Hematopoietic multipotent progenitor cell treated with erythropoietin and hydrocortisone succinate and interleukin-3 and kit ligand, for 17 days (in vitro differentiated cells): ENCODE measurements at regions not wholly inside any gene's neighbourhood (a gene's known extent, or its start where the extent isn't known, plus 50 kb on each side); places are given as distances from the start of the nearest gene placed in this dataset.
"Not testable (repeated sequence)": the region's sequence is repeated elsewhere in the genome, so short reads cannot be mapped to it uniquely, and the experiment has no call there.

ENCODE experiments used
- DNase-seq: peaks from one replicate; pipeline ENCODE4 v3.0.0-alpha.2; 2015; ENCODE audit warnings: low spot score

- DNase-seq: no peak
Measured at GRCh38 chr1:91098299-91098906, 76.6 kb upstream of the ZNF644 start.

- not testable (repeated sequence) for DNase-seq
Measured at GRCh38 chr1:91095321-91095720, 73.5 kb upstream of the ZNF644 start.

DNA sequence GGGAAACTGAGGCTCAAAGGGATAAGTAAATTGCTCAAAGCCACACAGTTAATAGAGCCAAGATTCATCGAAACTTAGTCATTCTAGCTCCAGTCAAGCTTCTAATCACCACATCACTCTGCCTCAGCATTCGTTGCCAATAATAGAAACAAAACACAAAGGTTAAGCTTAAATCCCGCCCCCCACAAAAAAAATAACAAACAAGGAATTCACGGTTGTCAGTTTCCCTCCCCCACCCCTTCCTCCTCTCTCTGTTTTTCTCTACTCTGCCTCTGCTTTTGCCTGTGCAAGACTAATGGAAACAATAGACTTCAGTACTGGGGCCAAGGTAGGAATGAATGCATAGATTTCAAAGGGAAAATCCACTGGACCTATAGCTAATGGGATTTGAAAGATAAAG, 70.7 kb upstream of the ZNF644 start:
- no peak for DNase-seq

GRCh38 chr1:91091812-91092211, 70.0 kb upstream of the ZNF644 start:
- no peak for DNase-seq

GRCh38 chr1:91080650-91081049, 58.8 kb upstream of the ZNF644 start:
- DNase-seq: no peak

GRCh38 chr1:91078859-91079258, 57.0 kb upstream of the ZNF644 start:
- DNase-seq: no peak

DNA sequence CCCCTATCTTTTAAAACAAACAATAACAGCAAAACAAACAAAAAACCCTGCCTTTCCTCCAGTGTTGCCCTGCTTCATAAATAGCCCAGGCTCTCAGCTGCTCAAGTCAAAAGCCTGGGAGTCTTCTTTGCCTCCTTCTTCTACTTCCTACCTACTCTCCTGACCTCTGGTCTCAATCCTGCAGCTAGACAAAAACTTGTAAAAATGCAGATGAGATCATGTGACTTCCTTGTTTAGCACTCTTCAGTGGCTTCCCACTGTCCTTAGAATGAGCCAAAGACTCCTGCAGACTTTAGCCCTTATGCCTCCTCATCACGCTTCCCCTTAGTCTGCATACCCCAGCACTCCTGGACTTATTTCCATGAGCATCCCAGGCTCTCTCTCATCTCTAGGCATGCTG, 55.0 kb upstream of the ZNF644 start:
- no peak for DNase-seq

DNA sequence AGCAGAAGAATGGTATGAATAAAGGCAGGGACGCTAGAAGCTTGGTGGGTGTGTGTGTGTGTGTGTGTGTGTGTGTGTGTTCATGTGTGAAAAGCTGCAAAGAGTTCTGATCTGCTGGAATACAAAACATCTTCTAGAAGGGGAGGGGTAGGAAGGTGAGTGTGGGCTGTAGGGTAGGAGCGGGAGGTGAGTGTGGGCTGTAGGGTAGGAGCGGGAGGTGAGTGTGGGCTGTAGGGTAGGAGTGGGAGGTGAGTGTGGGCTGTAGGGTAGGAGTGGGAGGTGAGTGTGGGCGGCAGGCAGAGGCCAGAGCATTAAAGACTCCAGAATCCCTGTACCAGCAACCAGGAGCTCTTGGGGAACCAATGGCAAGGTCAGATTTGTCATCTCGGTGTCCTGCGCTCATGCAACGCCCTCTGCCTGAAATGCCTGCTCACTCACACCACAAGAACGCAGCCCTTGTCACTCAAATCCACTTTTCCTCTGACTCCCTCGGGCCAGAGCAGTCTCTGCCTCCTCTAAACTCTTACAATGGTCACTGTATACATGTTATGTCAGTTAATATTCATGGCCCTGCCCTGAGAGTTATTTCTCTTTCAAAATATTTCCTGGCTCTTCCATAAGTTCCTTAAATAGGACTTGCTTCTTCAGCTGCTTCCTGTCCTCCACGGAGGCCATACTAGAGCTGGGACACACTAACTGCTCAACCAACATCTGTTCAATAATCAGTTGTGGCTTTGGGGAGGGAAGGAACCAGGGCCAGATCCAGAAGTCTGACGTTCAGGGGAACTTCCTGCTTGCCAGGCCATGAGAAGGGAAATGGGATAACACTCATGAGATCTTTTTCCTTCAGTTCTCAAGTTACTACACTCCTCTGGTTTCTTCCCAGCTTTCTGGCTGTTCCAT, 53.6 kb upstream of the ZNF644 start:
- no peak for DNase-seq

DNA sequence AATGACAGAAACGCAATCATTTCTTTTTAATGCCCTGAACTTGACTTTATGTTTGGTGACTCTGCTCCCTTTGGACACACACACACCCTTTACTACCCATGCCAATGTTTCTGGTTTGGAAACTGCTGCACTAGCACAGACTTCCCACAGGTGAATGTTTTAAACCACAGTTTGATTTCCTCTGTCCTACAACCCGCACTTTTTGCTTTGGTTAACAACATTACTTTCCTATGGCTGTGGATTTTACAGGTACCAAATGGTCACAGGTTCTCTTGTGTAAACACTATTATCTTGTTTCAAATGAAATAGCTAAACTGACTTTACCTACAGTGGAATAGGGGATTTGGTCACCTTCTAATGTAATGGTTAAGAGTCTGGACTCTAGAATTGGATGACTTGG, 51.5 kb upstream of the ZNF644 start:
- no peak for DNase-seq

DNA sequence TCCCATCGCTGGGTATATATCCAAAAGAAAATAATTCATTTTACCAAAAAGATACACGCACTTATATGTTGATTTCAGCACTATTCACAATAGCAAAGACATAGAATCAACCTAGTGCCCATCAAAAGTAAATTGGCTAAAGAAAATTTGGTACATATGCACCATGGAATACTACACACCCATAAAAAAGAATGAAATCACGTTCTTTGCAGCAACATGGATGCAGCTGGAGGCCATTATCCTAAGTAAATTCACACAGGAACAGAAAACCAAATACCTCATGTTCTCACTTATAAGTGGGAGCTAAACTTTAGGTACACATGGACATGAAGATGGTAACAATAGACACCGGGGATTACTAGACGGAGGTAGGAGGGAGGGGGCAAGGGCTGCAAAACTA, 50.0 kb upstream of the ZNF644 start:
- no peak for DNase-seq
